ENCODE measurements at regions not wholly inside any gene's neighbourhood (a gene's known extent, or its start where the extent isn't known, plus 50 kb on each side); places are given as distances from the start of the nearest gene placed in this dataset.
"Not testable (repeated sequence)": the region's sequence is repeated elsewhere in the genome, so short reads cannot be mapped to it uniquely, and the experiment has no call there.

GRCh38 chr11:130526846-130527245 is 78.4 kb downstream of the ADAMTS15 start:
- no peak overlapping the region for H3K4me3 Mint-ChIP-seq
- no peaks in the 10 kb centered on the region for H3K36me3 Mint-ChIP-seq
- DNase-seq = no peak
- H3K9me3 Mint-ChIP-seq = no peaks in the 10 kb centered on the region
- no peaks in the 10 kb centered on the region for H3K4me1 Mint-ChIP-seq (ENCODE audit: low read depth)
- CTCF ChIA-PET = no interaction called here
- no peak overlapping the region for H3K27ac Mint-ChIP-seq
- intact Hi-C loops (cut with micrococcal nuclease) = no loop called here
- H3K27me3 Mint-ChIP-seq = peaks cover under 1% of the 10 kb centered on the region
- POLR2A ChIA-PET = no interaction called here

GRCh38 chr11:130527636-130528297 is 79.3 kb downstream of the ADAMTS15 start:
- no peak for DNase-seq
- intact Hi-C loops (cut with micrococcal nuclease) = no loop called here
- Mint-ChIP-seq H3K27ac (no peak overlapping the region), H3K9me3 (no peaks in the 10 kb centered on the region), H3K27me3 (no peaks in the 10 kb centered on the region), H3K36me3 (no peaks in the 10 kb centered on the region), H3K4me3 (no peak overlapping the region), H3K4me1 (ENCODE audit: low read depth) (no peaks in the 10 kb centered on the region)
- ChIA-PET POLR2A (no interaction called here), CTCF (no interaction called here)

- no peak overlapping the region for H3K27ac Mint-ChIP-seq
- H3K27me3 Mint-ChIP-seq = no peaks in the 10 kb centered on the region
- intact Hi-C loops (cut with micrococcal nuclease) = no loop called here
- no peak overlapping the region for H3K4me3 Mint-ChIP-seq
- DNase-seq = no peak
- POLR2A ChIA-PET = no interaction called here
- no peaks in the 10 kb centered on the region for H3K4me1 Mint-ChIP-seq (ENCODE audit: low read depth)
- H3K9me3 Mint-ChIP-seq = no peaks in the 10 kb centered on the region
- CTCF ChIA-PET = no interaction called here
- H3K36me3 Mint-ChIP-seq = no peaks in the 10 kb centered on the region
Observed at GRCh38 chr11:130528298-130529261, 80.1 kb downstream of the ADAMTS15 start.

GRCh38 chr11:130529366-130529765 is 80.9 kb downstream of the ADAMTS15 start:
- CTCF ChIA-PET = no interaction called here
- Mint-ChIP-seq H3K4me3 (no peak overlapping the region), H3K36me3 (no peaks in the 10 kb centered on the region), H3K27me3 (no peaks in the 10 kb centered on the region), H3K4me1 (ENCODE audit: low read depth) (no peaks in the 10 kb centered on the region), H3K27ac (no peak overlapping the region), H3K9me3 (no peaks in the 10 kb centered on the region)
- POLR2A ChIA-PET = no interaction called here
- intact Hi-C loops (cut with micrococcal nuclease) = no loop called here
- DNase-seq = no peak

DNA sequence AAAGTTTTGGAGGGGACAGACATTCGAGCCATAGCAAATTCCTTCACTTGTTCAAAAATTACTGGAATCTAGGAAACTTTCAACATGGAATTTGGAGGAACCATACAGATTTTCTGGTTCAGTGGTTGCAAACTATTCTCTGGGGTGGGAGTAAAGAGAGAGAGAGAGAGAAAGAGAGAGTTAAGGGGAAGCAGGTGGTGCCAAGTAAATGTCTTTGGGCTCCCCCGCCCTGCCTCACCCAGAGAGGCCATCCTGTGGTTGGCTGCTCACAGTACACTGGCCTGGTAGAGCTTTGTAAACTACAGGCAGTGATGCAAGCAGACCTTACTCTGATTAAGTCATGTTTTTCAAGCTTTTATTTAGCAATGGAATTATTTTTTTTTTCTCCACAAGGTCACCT is 82.6 kb downstream of the ADAMTS15 start:
- CTCF ChIA-PET = interaction anchor here (0.7 kb wide), 1 partner anchor 100 kb away, joined by 3 read pairs; no protein-coding TSS in a partner anchor
- H3K27me3 Mint-ChIP-seq = peaks cover 3% of the 10 kb centered on the region
- no peaks in the 10 kb centered on the region for H3K4me1 Mint-ChIP-seq (ENCODE audit: low read depth)

GRCh38 chr11:130533113-130533798 is 84.8 kb downstream of the ADAMTS15 start:
- Mint-ChIP-seq H3K4me3 (no peak overlapping the region), H3K27ac (no peak overlapping the region), H3K27me3 (peaks cover 3% of the 10 kb centered on the region), H3K36me3 (no peaks in the 10 kb centered on the region), H3K9me3 (no peaks in the 10 kb centered on the region), H3K4me1 (ENCODE audit: low read depth) (no peaks in the 10 kb centered on the region)
- no peak for DNase-seq
- ChIA-PET CTCF (interaction anchor here (1.9 kb wide), 1 partner anchor 98 kb away, joined by 4 read pairs; no protein-coding TSS in a partner anchor), POLR2A (no interaction called here)
- intact Hi-C loops (cut with micrococcal nuclease) = no loop called here

More for the DNA sequence above, 82.6 kb downstream of the ADAMTS15 start:
- DNase-seq = no peak
- POLR2A ChIA-PET = no interaction called here
- no peak overlapping the region for H3K27ac Mint-ChIP-seq
- H3K4me3 Mint-ChIP-seq = no peak overlapping the region
- intact Hi-C loops (cut with micrococcal nuclease) = no loop called here
- H3K9me3 Mint-ChIP-seq = no peaks in the 10 kb centered on the region
- H3K36me3 Mint-ChIP-seq = no peaks in the 10 kb centered on the region

- intact Hi-C loops (cut with micrococcal nuclease) = no loop called here
- CTCF ChIA-PET = interaction anchor here (1.9 kb wide), 1 partner anchor 99 kb away, joined by 4 read pairs; no protein-coding TSS in a partner anchor
- no peak overlapping the region for H3K4me3 Mint-ChIP-seq
- no peaks in the 10 kb centered on the region for H3K9me3 Mint-ChIP-seq
- H3K27me3 Mint-ChIP-seq = peaks cover 5% of the 10 kb centered on the region
- H3K4me1 Mint-ChIP-seq (ENCODE audit: low read depth) = no peaks in the 10 kb centered on the region
- no peak overlapping the region for H3K27ac Mint-ChIP-seq
- POLR2A ChIA-PET = no interaction called here
- DNase-seq = no peak
- H3K36me3 Mint-ChIP-seq = no peaks in the 10 kb centered on the region
Observed at GRCh38 chr11:130533871-130534270, 85.4 kb downstream of the ADAMTS15 start.

GRCh38 chr11:130534551-130534950 is 86.1 kb downstream of the ADAMTS15 start:
- no peaks in the 10 kb centered on the region for H3K36me3 Mint-ChIP-seq
- no peaks in the 10 kb centered on the region for H3K4me1 Mint-ChIP-seq (ENCODE audit: low read depth)
- peaks cover 8% of the 10 kb centered on the region for H3K27me3 Mint-ChIP-seq
- H3K4me3 Mint-ChIP-seq = no peak overlapping the region
- no peak for DNase-seq
- H3K27ac Mint-ChIP-seq = no peak overlapping the region
- intact Hi-C loops (cut with micrococcal nuclease) = no loop called here
- no peaks in the 10 kb centered on the region for H3K9me3 Mint-ChIP-seq
- ChIA-PET POLR2A (no interaction called here), CTCF (interaction anchor here (1.0 to 1.9 kb wide), 2 partner anchors 100 to 102 kb away, joined by 3 to 4 read pairs; no protein-coding TSS in a partner anchor)

- no peak overlapping the region for H3K27ac Mint-ChIP-seq
- H3K4me3 Mint-ChIP-seq = no peak overlapping the region
- no peaks in the 10 kb centered on the region for H3K36me3 Mint-ChIP-seq
- no peaks in the 10 kb centered on the region for H3K4me1 Mint-ChIP-seq (ENCODE audit: low read depth)
- no peak for DNase-seq
- no peaks in the 10 kb centered on the region for H3K9me3 Mint-ChIP-seq
- peaks cover 8% of the 10 kb centered on the region for H3K27me3 Mint-ChIP-seq
- ChIA-PET POLR2A (no interaction called here), CTCF (interaction anchor here (1.0 to 1.9 kb wide), 2 partner anchors 101 to 103 kb away, joined by 3 to 4 read pairs; no protein-coding TSS in a partner anchor)
- intact Hi-C loops (cut with micrococcal nuclease) = no loop called here
Observed at GRCh38 chr11:130535520-130535919, 87.1 kb downstream of the ADAMTS15 start.

DNA sequence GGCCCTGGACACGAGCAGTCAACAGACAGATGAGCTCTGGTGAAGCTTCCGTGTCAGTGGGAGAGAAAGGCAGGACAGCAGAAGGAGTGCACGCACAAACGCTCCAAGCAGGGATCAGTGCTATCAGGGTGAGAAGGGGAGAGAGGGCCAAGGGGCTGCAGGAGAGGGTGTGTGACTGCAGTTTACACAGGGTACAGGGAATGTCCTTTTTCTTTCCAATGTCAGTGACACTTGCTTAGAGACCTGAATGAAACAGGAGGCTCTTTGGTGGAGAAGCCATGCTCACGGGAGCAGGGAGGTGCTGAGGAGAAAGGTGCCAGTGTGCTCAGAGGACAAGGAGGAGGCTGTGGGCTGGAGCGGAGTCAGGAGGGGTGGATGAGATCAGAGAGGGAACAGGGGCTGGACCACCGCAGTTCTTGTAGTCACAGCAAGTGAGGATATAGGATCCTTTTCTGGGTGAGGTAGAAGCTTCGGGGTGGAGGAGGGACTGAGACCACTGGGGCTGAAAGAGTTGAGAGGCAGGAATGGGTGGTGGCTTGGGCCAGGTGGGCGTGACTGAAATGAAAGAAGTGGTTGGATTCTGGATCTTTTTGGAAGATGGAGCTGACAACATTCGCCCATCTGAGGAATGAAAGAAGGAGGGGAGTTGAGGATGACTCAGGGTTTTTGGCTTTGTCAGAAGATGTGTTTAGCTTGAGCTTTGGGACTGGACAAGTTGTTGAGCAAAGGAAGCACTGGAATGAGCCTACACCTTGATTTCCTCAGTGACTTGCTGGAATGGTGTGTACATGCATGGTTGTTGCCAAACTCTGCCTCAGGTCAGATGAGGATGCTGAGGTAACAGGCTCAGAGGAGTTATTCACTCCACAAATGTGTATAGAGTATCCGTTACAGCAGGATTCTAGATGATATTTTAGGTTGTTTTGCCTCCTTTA is 87.9 kb downstream of the ADAMTS15 start:
- POLR2A ChIA-PET = no interaction called here
- H3K9me3 Mint-ChIP-seq = no peaks in the 10 kb centered on the region
- H3K27ac Mint-ChIP-seq = no peak overlapping the region
- CTCF ChIA-PET = no interaction called here
- intact Hi-C loops (cut with micrococcal nuclease) = no loop called here
- DNase-seq = no peak
- H3K4me1 Mint-ChIP-seq (ENCODE audit: low read depth) = no peaks in the 10 kb centered on the region
- peaks cover 8% of the 10 kb centered on the region for H3K27me3 Mint-ChIP-seq
- no peak overlapping the region for H3K4me3 Mint-ChIP-seq
- no peaks in the 10 kb centered on the region for H3K36me3 Mint-ChIP-seq

DNA sequence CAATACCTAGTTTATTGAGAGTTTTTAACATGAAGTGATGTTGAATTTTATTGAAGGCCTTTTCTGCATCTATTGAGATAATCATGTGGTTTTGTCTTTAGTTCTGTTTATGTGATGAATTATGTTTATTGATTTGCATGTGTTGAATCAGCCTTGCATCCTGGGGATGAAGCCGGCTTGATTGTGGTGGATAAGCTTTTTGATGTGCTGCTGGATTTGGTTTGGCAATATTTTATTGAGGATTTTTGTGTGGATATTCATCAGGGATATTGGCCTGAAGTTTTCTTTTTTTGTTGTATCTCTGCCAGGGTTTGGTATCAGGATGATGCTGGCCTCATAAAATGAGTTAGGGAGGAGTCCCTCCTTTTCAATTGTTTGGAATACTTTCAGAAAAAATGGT is 91.2 kb downstream of the ADAMTS15 start:
- CTCF ChIA-PET; DNase-seq; H3K9me3 Mint-ChIP-seq; POLR2A ChIA-PET; H3K27me3 Mint-ChIP-seq; intact Hi-C loops (cut with micrococcal nuclease); H3K27ac Mint-ChIP-seq; H3K4me1 Mint-ChIP-seq (ENCODE audit: low read depth); H3K4me3 Mint-ChIP-seq; H3K36me3 Mint-ChIP-seq: not testable (repeated sequence)
